HCT116 (cell line): ENCODE measurements at regions not wholly inside any gene's neighbourhood (a gene's known extent, or its start where the extent isn't known, plus 50 kb on each side); places are given as distances from the start of the nearest gene placed in this dataset.

ENCODE experiments used
- ATAC-seq: fragments of 200-7000 bp; cut with Tn5 transposase; 2 replicates; pipeline ENCODE4 v1.9.1; 2020; ENCODE audit warnings: mild to moderate bottlenecking, moderate library complexity
- BruUV-seq: library from RNA; stranded (reverse); fragments of 400-500 nt; replicated peaks from 2 replicates; lab custom pipeline; 2021; lab: Mats Ljungman, UMichigan
- CTCF ChIA-PET: fragments of 300-600 bp; sonication (Branson Sonifier 250); formaldehyde crosslinking; loops from one replicate; lab custom pipeline; 2021; ENCODE audit warnings: antibody characterized with exemption; lab: Charles Lee
- POLR2A ChIA-PET: fragments of 300-600, 350-600 bp; sonication (Branson Sonifier 250); formaldehyde crosslinking; loops from one replicate; lab custom pipeline; 2021; ENCODE audit warnings: antibody characterized with exemption; lab: Charles Lee
- RAD21 ChIA-PET, 2 experiments: fragments of 300-600 bp; sonication (Branson Sonifier 250); formaldehyde crosslinking; loops; one replicate each; lab custom pipeline; 2023; ENCODE audit warnings: low total read pairs in 2 of 2; ENCODE audit not compliant: uncharacterized antibody in 2 of 2, unreplicated experiment in 2 of 2, low non-redundant PET in 1 of 2; lab: Charles Lee
- DNase-seq: peaks from one replicate; pipeline ENCODE4 v3.0.0-alpha.2; 2010; ENCODE audit warnings: low read depth, low spot score
- H2AFZ ChIP-seq: fragments of 200-600 bp; shearing (Covaris generic), sonication (generic); 2 replicates; pipeline ENCODE4 v1.6.1; 2017; ENCODE audit warnings: low read depth, mixed run types, mixed read lengths, antibody characterized with exemption, low read length; ENCODE audit not compliant: poor library complexity, severe bottlenecking
- H3K27ac ChIP-seq: 2 replicates; pipeline ENCODE4 v1.5.1; 2012; ENCODE audit warnings: low read depth, low read length
- H3K27me3 ChIP-seq: fragments of 200-600 bp; sonication (generic); 2 replicates; pipeline ENCODE4 v1.6.1; 2016; ENCODE audit warnings: mixed run types, low read length, mixed read lengths; ENCODE audit not compliant: insufficient read depth
- H3K36me3 ChIP-seq, 2 experiments: fragments of 200-500 bp in 1 of 2; fragments of 200-600 bp in 1 of 2; sonication (Bioruptor generic) in 1 of 2; sonication (generic) in 1 of 2; 2 replicates each; pipeline versions ENCODE4 v1.5.1 to v1.6.1; 2014 to 2016; ENCODE audit warnings: low read length in 2 of 2, inconsistent platforms in 1 of 2, mixed read lengths in 1 of 2, mixed run types in 1 of 2; ENCODE audit not compliant: insufficient read depth in 2 of 2, control insufficient read depth in 1 of 2
- H3K4me1 ChIP-seq, 2 experiments: fragments of 200-600 bp in 1 of 2; sonication (generic) in 1 of 2; 2 replicates each; pipeline versions ENCODE4 v1.5.1 to v1.6.1; 2012 to 2017; ENCODE audit warnings: low read length in 2 of 2, inconsistent platforms in 1 of 2, mild to moderate bottlenecking in 1 of 2, mixed read lengths in 1 of 2, mixed run types in 1 of 2, moderate library complexity in 1 of 2; ENCODE audit not compliant: insufficient read depth in 2 of 2, control insufficient read depth in 1 of 2
- H3K4me2 ChIP-seq: fragments of 200-600 bp; sonication (generic); 2 replicates; pipeline ENCODE4 v1.6.1; 2017; ENCODE audit warnings: mixed run types, low read length, mixed read lengths
- H3K4me3 ChIP-seq, 2 experiments: fragments of 200-600 bp in 1 of 2; sonication (generic) in 1 of 2; replicated peaks in 1 of 2; 2 replicates each; pipeline ENCODE4 v1.5.1; 2011 to 2016; ENCODE audit warnings: low read length in 2 of 2, control low read depth in 1 of 2, low read depth in 1 of 2, mild to moderate bottlenecking in 1 of 2, mixed read lengths in 1 of 2, mixed run types in 1 of 2
- H3K79me2 ChIP-seq: fragments of 200-600 bp; sonication (generic); 2 replicates; pipeline ENCODE4 v1.6.1; 2017; ENCODE audit warnings: mild to moderate bottlenecking, mixed run types, low read length, moderate library complexity, mixed read lengths; ENCODE audit not compliant: insufficient read depth
- H3K9ac ChIP-seq: fragments of 200-600 bp; sonication (generic); 2 replicates; pipeline ENCODE4 v1.6.1; 2016; ENCODE audit warnings: low read length, mixed read lengths
- H3K9me2 ChIP-seq: fragments of 200-600 bp; sonication (generic), shearing (Covaris generic); 2 replicates; pipeline ENCODE4 v1.6.1; 2017; ENCODE audit warnings: mixed run types, mild to moderate bottlenecking, moderate library complexity; ENCODE audit not compliant: insufficient read depth
- H3K9me3 ChIP-seq, 2 experiments: fragments of 200-500 bp in 1 of 2; fragments of 200-600 bp in 1 of 2; sonication (Bioruptor generic) in 1 of 2; sonication (generic) in 1 of 2; 2 replicates each; pipeline ENCODE4 v1.6.1; 2014 to 2017; ENCODE audit warnings: low read length in 2 of 2, mixed read lengths in 2 of 2, inconsistent platforms in 1 of 2, low read depth in 1 of 2, mild to moderate bottlenecking in 1 of 2, mixed run types in 1 of 2, moderate library complexity in 1 of 2; ENCODE audit not compliant: control insufficient read depth in 1 of 2, insufficient read depth in 1 of 2
- H4K20me1 ChIP-seq: fragments of 200-600 bp; sonication (generic), shearing (Covaris generic); 2 replicates; pipeline ENCODE4 v1.6.1; 2017; ENCODE audit warnings: mixed run types, mild to moderate bottlenecking, moderate library complexity; ENCODE audit not compliant: insufficient read depth
- CBX3 ChIP-seq: IDR thresholded peaks from 2 replicates; pipeline ENCODE4 v1.6.1; 2012; ENCODE audit warnings: low read depth
- FOSL1 ChIP-seq: IDR thresholded peaks from 2 replicates; pipeline ENCODE4 v1.6.1; 2012; ENCODE audit warnings: low read depth
- POLR2AphosphoS5 ChIP-seq: IDR thresholded peaks from 2 replicates; pipeline ENCODE4 v1.6.1; 2011; ENCODE audit warnings: mild to moderate bottlenecking, low read depth, low read length, moderate library complexity
- SIN3A ChIP-seq: IDR thresholded peaks from 2 replicates; pipeline ENCODE4 v1.6.1; 2012; ENCODE audit warnings: low read depth
- ZBTB33 ChIP-seq: IDR thresholded peaks from 2 replicates; pipeline ENCODE4 v1.6.1; 2011; ENCODE audit warnings: mild to moderate bottlenecking, low read length, moderate library complexity; ENCODE audit not compliant: insufficient replicate concordance; ENCODE audit errors: extremely low read depth
- ZNF274 ChIP-seq: fragments of 200-500 bp; sonication (Bioruptor generic); IDR thresholded peaks from 2 replicates; pipeline ENCODE4 v1.6.1; 2014; ENCODE audit warnings: mild to moderate bottlenecking, low read depth, low read length, inconsistent platforms
- intact Hi-C: fragments of 100-400 bp; cut with micrococcal nuclease; formaldehyde crosslinking; loops from 2 replicates; pipeline ENCODE4 v1.10.0; 2022

- Histone ChIP-seq H4K20me1 (no peaks in the 10 kb centered on the region), H3K9me2 (no peaks in the 10 kb centered on the region), H3K9me3 (no peaks in the 10 kb centered on the region), H3K79me2 (no peaks in the 10 kb centered on the region), H3K36me3 (no peaks in the 10 kb centered on the region), H2AFZ (no peak overlapping the region), H3K9ac (no peak overlapping the region), H3K4me1 (no peaks in the 10 kb centered on the region), H3K4me2 (no peak overlapping the region), H3K27me3 (no peaks in the 10 kb centered on the region), H3K27ac (no peak overlapping the region), H3K4me3 (no peak overlapping the region)
- ChIA-PET RAD21 (no interaction called here), CTCF (no interaction called here), POLR2A (no interaction called here)
- DNase-seq (no peak), ATAC-seq (no peak)
- BruUV-seq = no TSS peak
- TF ChIP-seq ZNF274 = no peak
- TF ChIP-seq ZBTB33 = no peak
- TF ChIP-seq POLR2AphosphoS5 = no peak
- no peak for TF ChIP-seq SIN3A
- TF ChIP-seq CBX3 = no peak
- no peak for TF ChIP-seq FOSL1
- intact Hi-C loops = no loop called here
Measured at GRCh38 chr10:21071001-21071673, 174.0 kb upstream of the NEBL start.
